ENCODE measurements at regions not wholly inside any gene's neighbourhood (a gene's known extent, or its start where the extent isn't known, plus 50 kb on each side); places are given as distances from the start of the nearest gene placed in this dataset.

DNA sequence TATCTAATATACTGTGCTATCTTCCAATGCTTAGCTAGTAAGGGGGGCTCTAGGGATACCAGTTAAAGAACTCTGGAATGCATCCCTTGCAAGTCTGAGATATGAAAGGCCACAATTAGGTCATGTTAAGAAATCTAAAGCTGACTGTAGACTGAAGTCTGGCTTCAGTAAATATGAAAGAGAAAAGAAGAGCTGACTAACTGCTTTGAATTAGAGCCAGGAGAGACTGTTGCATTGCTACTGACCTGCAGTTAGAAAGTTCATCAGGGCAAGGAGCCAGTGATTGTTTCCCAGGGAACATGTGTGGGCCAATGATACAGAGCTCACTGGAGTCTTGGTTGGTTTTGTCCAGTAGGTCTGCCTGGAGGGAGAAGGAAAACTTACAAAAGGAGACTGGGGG lies 472.1 kb upstream of the TNC start:
- peak; percentile 81 for DNase-seq (ENCODE audit: low read depth)
- H3K4me3 ChIP-seq (ENCODE audit: low read length), result no peak overlapping the region
- TF ChIP-seq, protein P1, sequence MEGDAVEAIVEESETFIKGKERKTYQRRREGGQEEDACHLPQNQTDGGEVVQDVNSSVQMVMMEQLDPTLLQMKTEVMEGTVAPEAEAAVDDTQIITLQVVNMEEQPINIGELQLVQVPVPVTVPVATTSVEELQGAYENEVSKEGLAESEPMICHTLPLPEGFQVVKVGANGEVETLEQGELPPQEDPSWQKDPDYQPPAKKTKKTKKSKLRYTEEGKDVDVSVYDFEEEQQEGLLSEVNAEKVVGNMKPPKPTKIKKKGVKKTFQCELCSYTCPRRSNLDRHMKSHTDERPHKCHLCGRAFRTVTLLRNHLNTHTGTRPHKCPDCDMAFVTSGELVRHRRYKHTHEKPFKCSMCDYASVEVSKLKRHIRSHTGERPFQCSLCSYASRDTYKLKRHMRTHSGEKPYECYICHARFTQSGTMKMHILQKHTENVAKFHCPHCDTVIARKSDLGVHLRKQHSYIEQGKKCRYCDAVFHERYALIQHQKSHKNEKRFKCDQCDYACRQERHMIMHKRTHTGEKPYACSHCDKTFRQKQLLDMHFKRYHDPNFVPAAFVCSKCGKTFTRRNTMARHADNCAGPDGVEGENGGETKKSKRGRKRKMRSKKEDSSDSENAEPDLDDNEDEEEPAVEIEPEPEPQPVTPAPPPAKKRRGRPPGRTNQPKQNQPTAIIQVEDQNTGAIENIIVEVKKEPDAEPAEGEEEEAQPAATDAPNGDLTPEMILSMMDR (conservative IDR thresholded peaks at IDR 0.05; ENCODE audit: low read depth, low read length), result no peak

DNA sequence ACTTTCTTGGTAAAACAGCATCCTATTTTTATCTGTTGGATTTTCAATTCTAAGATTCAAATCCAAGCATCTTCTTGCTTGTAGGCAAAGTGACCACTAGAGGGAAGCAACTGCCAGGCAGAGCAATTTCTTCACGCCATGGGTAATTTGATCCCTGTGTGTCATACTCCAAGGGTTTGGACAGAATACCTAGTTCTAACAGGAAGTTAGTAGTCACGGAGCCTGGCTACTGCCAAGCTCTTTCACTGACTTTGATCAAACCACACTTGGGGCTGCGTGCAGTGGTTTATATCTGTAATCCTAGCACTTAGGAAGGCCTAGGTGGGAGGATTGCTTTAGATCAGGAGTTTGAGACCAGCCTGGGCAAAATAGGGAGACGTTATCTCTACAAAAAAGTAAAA lies 473.6 kb upstream of the TNC start:
- peak; percentile 95 for DNase-seq (ENCODE audit: low read depth)

DNA sequence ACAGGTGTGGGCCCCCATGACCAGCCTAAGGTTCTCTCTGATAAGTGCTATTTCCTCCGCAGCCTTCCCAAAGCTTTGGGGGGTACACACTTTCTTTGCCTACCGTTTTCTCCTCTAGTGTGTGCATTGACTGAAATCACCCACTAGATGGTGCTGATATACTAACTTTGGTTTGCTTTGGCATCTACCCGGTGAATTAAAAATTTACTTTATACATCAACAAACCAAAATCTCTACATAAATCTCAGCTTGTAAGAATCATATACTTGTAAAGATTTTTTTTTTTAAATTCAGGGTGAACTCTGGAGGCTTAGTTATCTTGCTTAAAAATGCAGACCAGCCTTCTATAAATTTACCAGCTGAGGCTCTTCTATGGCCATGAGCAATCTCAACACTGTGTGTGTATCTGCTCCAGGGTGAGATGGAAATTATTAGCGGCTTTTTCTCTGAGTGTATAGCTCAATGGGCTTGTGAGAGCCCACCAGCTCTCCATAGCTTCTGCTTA lies 475.7 kb upstream of the TNC start:
- H3K4me3 ChIP-seq (ENCODE audit: low read length), result no peak overlapping the region
- TF ChIP-seq, protein P1 (conservative IDR thresholded peaks at IDR 0.05; ENCODE audit: low read depth, low read length), result peak; percentile 73
- no peak for DNase-seq (ENCODE audit: low read depth)

More for the DNA sequence above, 473.6 kb upstream of the TNC start:
- no peak overlapping the region for H3K4me3 ChIP-seq (ENCODE audit: low read length)
- TF ChIP-seq, protein P1 (conservative IDR thresholded peaks at IDR 0.05; ENCODE audit: low read depth, low read length), result peak; percentile 97

DNA sequence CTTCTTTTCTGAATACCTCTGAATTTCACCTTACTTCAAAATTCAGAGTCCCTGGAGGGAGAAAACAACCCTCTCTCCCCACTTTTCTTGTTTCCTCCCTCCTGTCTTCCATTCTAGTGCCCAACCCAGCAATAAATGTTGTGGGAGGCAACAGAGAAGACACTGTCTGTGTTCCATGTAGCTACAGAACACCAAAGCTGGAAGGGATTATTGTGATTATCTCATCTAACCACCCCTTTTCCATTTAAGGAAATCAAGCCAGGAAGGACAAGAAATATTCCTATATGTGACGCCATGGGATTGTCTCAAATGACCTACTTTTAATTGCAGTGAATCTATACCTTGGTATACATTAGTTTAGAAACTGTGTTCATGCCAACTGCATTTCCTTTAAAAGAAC lies 476.6 kb upstream of the TNC start:
- DNase-seq (ENCODE audit: low read depth), result no peak
- TF ChIP-seq, protein P1 (conservative IDR thresholded peaks at IDR 0.05; ENCODE audit: low read depth, low read length), result no peak
- no peak overlapping the region for H3K4me3 ChIP-seq (ENCODE audit: low read length)

DNA sequence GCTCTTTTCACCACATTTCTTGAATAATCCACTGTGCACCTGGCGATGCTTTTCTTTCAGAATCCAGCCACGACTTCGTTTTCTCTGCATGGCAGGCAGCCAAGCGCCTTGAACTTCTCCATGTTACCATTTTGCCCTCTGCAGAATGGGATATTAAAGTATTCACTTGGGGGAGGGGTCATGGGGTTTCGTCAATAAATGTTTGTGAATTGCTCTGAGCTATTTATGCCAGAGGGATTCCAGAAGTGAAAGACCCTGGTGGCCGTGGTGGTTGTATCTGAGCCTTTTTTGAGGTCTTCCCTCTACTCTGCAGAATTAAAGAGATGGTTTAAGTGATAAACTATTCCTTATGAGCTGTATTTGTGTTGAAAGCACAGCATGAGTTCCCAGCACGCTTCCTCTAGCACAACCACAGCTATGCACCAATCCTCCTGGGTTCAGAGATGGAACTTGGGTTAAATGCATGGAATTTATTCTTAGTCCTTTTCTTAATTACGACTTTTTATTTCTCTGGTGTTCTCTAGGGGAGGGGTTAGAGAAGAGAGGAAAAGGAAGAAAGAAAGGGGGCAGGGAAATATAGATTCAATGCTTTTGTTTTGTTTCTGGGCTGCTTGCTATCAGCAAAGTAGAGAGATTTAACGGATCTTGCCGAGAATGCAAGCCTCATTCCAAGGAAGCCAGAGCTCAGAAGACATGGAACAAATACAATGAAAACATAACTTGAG lies 478.2 kb upstream of the TNC start:
- peak overlapping the region; percentile 35 for H3K4me3 ChIP-seq (ENCODE audit: low read length)
- DNase-seq (ENCODE audit: low read depth), result no peak
- TF ChIP-seq, protein P1 (conservative IDR thresholded peaks at IDR 0.05; ENCODE audit: low read depth, low read length), result no peak

DNA sequence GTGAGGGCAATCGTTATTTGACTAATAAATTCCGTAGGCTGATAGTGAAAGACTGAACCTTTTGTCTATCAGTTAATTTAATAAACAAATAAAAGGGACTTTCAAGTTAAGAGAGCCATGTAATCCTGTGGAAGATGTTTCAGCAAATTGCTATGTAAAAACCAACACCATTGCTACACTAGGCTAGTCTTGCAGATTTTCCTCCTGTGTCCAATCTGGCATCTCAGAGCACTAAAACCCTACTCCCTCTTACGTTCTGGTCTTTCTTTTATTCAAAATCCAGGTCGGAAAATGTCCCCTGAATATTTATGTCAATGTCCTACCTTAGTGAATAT lies 478.8 kb upstream of the TNC start:
- H3K4me3 ChIP-seq (ENCODE audit: low read length), result peak overlapping the region; percentile 35
- DNase-seq (ENCODE audit: low read depth), result no peak
- TF ChIP-seq, protein P1 (conservative IDR thresholded peaks at IDR 0.05; ENCODE audit: low read depth, low read length), result no peak

DNA sequence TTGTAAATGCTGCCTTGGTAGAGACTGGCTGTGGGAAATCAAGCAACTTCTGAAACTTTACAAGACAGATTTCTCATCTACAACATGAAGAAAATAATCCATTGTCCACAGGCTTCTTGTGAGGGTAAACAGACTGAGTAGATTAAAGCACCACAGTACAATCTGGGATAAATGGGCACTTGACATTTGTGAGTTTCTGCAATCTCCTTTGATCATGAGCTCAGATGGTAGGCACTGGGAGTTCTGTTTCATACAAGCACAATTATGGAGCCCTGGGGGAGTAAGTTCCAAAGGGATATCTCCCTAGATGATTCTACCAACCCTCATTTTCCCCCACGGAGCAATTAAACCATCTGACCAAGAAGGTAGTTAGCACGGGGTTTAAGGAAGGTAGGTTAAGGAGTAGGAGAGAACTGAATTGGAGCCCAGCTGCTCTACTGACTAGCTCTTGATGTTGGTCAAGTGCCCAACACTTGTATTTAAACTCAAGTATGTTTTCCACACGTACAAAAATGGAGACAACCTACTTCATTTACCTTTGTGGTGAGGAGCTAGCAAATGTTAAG lies 479.5 kb upstream of the TNC start:
- H3K4me3 ChIP-seq (ENCODE audit: low read length), result no peak overlapping the region
- TF ChIP-seq, protein P1 (conservative IDR thresholded peaks at IDR 0.05; ENCODE audit: low read depth, low read length), result no peak
- DNase-seq (ENCODE audit: low read depth), result no peak

Measured in retinal pigment epithelial cell (primary cell).